K562 (cell line): ENCODE measurements at regions not wholly inside any gene's neighbourhood (a gene's known extent, or its start where the extent isn't known, plus 50 kb on each side); places are given as distances from the start of the nearest gene placed in this dataset.

Source experiments
- ATAC-seq: fragments of 200-7000 bp; cut with Tn5 transposase; 3 replicates; pipeline ENCODE4 v1.9.1; 2020; ENCODE audit warnings: moderate library complexity
- BruUV-seq: library from RNA; stranded (reverse); fragments of 400-500 nt; replicated peaks from 2 replicates; lab custom pipeline; 2021; lab: Mats Ljungman, UMichigan
- CTCF ChIA-PET: fragments of 300-600 bp; formaldehyde crosslinking; extraction: SDS; loops from one replicate; lab custom pipeline; 2021; ENCODE audit warnings: low intra/inter-chr PET ratio; lab: Yijun Ruan, JAX
- POLR2A ChIA-PET: fragments of 300-600, 350-650 bp; sonication (Branson Sonifier 250); formaldehyde crosslinking; extraction: SDS; loops from one replicate; lab custom pipeline; 2021; ENCODE audit warnings: antibody characterized with exemption, inconsistent platforms; lab: Yijun Ruan, JAX
- DNase-seq, 4 experiments: peaks; one replicate each; pipeline versions ENCODE4 v3.0.0 to v3.0.0-alpha.2; 2011 to 2018; ENCODE audit warnings: low spot score in 3 of 4, mixed read lengths in 3 of 4; ENCODE audit errors: extremely low read depth in 1 of 4
- FAIRE-seq: peaks from 2 replicates; lab custom pipeline; 2011; peaks lifted over from hg19 to GRCh38; lab: Jason Lieb, UNC
- H2AFZ ChIP-seq: 2 replicates; pipeline ENCODE4 v1.6.0; 2011; ENCODE audit warnings: low read depth, low read length, control low read depth, inconsistent platforms
- H3K27ac ChIP-seq: fragments of 200-600 bp; 3 replicates; pipeline ENCODE4 v1.8.0; 2011; ENCODE audit warnings: low read depth, mild to moderate bottlenecking, control low read depth, inconsistent platforms, low read length, moderate library complexity, mixed read lengths; ENCODE audit errors: extremely low read depth
- H3K27me3 ChIP-seq, 2 experiments: fragments of 300-600 bp in 1 of 2; 2 replicates in 1 of 2; 3 replicates in 1 of 2; pipeline versions ENCODE4 v1.6.0 to v1.8.0; 2011; ENCODE audit warnings: inconsistent platforms in 2 of 2, low read length in 2 of 2, mild to moderate bottlenecking in 1 of 2, mixed read lengths in 1 of 2, moderate library complexity in 1 of 2; ENCODE audit not compliant: control insufficient read depth in 2 of 2, insufficient read depth in 2 of 2
- H3K36me3 ChIP-seq: fragments of 300-600 bp; 3 replicates; pipeline ENCODE4 v1.8.0; 2011; ENCODE audit warnings: mild to moderate bottlenecking, low read length, inconsistent platforms; ENCODE audit not compliant: control insufficient read depth, insufficient read depth
- H3K4me1 ChIP-seq, 2 experiments: fragments of 200-600 bp in 1 of 2; replicated peaks in 1 of 2; 2 replicates in 1 of 2; 3 replicates in 1 of 2; pipeline versions ENCODE4 v1.5.1 to v1.8.0; 2011; ENCODE audit warnings: inconsistent platforms in 2 of 2, low read length in 2 of 2, mild to moderate bottlenecking in 1 of 2, mixed read lengths in 1 of 2, moderate library complexity in 1 of 2; ENCODE audit not compliant: control insufficient read depth in 2 of 2, insufficient read depth in 2 of 2
- H3K4me2 ChIP-seq: 2 replicates; pipeline ENCODE4 v1.6.1; 2011; ENCODE audit warnings: low read length, control low read depth, inconsistent platforms, mixed read lengths; ENCODE audit not compliant: insufficient read depth
- H3K4me3 ChIP-seq: fragments of 200-600 bp; sonication (generic), shearing (Covaris generic); 2 replicates; pipeline ENCODE4 v1.5.1; 2016; ENCODE audit warnings: control low read depth, inconsistent platforms
- H3K79me2 ChIP-seq: fragments of 200-600 bp; 3 replicates; pipeline ENCODE4 v1.8.0; 2011; ENCODE audit warnings: low read length, inconsistent platforms; ENCODE audit not compliant: control insufficient read depth, insufficient read depth
- H3K9ac ChIP-seq, 2 experiments: 2 replicates each; pipeline versions ENCODE4 v1.6.0 to v1.6.1; 2011; ENCODE audit warnings: low read depth in 2 of 2, low read length in 2 of 2, control low read depth in 1 of 2, inconsistent platforms in 1 of 2, mild to moderate bottlenecking in 1 of 2, mixed read lengths in 1 of 2; ENCODE audit not compliant: insufficient read depth in 1 of 2
- H3K9me1 ChIP-seq: one replicate; pipeline ENCODE4 v1.6.0; 2011; ENCODE audit warnings: inconsistent platforms, mild to moderate bottlenecking, low read length, moderate library complexity; ENCODE audit not compliant: control insufficient read depth, insufficient read depth
- H3K9me3 ChIP-seq: replicated peaks from 2 replicates; pipeline ENCODE4 v1.5.1; 2011; ENCODE audit warnings: low read depth, low read length, inconsistent platforms; ENCODE audit not compliant: control insufficient read depth, insufficient read depth
- H4K20me1 ChIP-seq: replicated peaks from 2 replicates; pipeline ENCODE4 v1.6.1; 2011; ENCODE audit warnings: low read length, inconsistent platforms, mixed read lengths; ENCODE audit not compliant: control insufficient read depth, insufficient read depth
- ELF1 ChIP-seq: fragments of 200-800 bp; sonication (Bioruptor generic); IDR thresholded peaks from 2 replicates; pipeline ENCODE4 v1.6.1; 2016; ENCODE audit warnings: missing genetic modification characterization, missing compliant biosample characterization
- JUND ChIP-seq, 2 experiments: IDR thresholded peaks; 2 replicates in 1 of 2; 3 replicates in 1 of 2; pipeline ENCODE4 v1.6.1; 2011; ENCODE audit warnings: borderline replicate concordance in 2 of 2, low read depth in 2 of 2, low read length in 2 of 2, improper control_type of control experiment in 1 of 2, missing biosample characterization in 1 of 2, missing genetic modification characterization in 1 of 2, missing genetic modification reagents in 1 of 2
- MBD2 ChIP-seq: sonication (generic); IDR thresholded peaks from 2 replicates; pipeline ENCODE4 v1.6.1; 2016; ENCODE audit warnings: low read depth, borderline replicate concordance
- RAD21 ChIP-seq, 2 experiments: fragments of 250-450 bp in 1 of 2; fragments of 450-650 bp in 1 of 2; sonication (Bioruptor Pico) in 1 of 2; formaldehyde crosslinking in 1 of 2; IDR thresholded peaks in 1 of 2; conservative IDR thresholded peaks in 1 of 2; 2 replicates each; pipeline versions ENCODE4 v1.4.0 to v1.8.0; 2020 to 2022; ENCODE audit warnings: mild to moderate bottlenecking in 2 of 2, moderate library complexity in 1 of 2
- WGBS: fragments of 100-300 bp; shearing (Covaris generic); methylation state at CpG from one replicate; pipeline ENCODE4 v1.1.6; 2016; ENCODE audit warnings: low coverage, mixed read lengths; ENCODE audit not compliant: insufficient coverage; ENCODE audit errors: missing lambda C conversion rate; 5-methylcytosine and 5-hydroxymethylcytosine counted together
- in situ Hi-C: fragments of 300-500 bp; cut with MboI; formaldehyde crosslinking; loops from 4 replicates; pipeline ENCODE4 v1.15.0; 2018; ENCODE audit warnings: inconsistent platforms, mixed read lengths
- intact Hi-C: fragments of 100-400 bp; cut with micrococcal nuclease; formaldehyde crosslinking; loops from 2 replicates; pipeline ENCODE4 v1.14.2; 2022
- TF ChIP-seq, protein P1 (sequence below), 3 experiments: IDR thresholded peaks in 2 of 3; conservative IDR thresholded peaks in 1 of 3; 2 replicates each; pipeline ENCODE4 v1.5.1; 2011 to 2012; ENCODE audit warnings: low read length in 3 of 3, mild to moderate bottlenecking in 3 of 3, control low read depth in 2 of 3, improper control_type of control experiment in 1 of 3, inconsistent platforms in 1 of 3, low read depth in 1 of 3, mixed read lengths in 1 of 3, moderate library complexity in 1 of 3; ENCODE audit not compliant: insufficient read depth in 2 of 3

DNA sequence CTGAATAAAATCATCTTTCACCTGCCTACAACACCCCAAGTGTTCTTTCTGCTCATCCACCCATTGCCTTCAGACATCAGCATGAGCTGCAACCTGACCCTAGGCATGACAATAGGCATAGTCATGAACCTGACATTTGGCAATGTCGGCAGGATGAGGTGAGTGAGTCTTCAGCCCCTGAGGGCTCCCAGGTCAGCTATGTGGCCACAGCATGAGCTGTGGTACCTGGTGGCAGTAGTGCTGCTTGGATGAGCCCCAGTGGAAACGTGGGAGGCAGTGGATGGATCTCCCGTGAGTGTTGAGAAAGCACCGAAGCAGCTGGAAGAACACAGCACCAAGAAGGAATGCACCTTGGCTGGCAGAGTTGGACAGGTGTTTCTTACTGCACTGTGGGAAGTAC, 334.8 kb upstream of the FAR2 start:
- H3K27ac ChIP-seq, result no peak overlapping the region
- TF ChIP-seq MBD2, result no peak
- TF ChIP-seq, all 486 proteins: peak for 0
- Histone ChIP-seq H3K9me3 (no peaks in the 10 kb centered on the region), H3K4me2 (no peak overlapping the region), H3K9me1 (no peaks in the 10 kb centered on the region), H3K9ac (no peak overlapping the region), H3K36me3 (no peaks in the 10 kb centered on the region), H3K4me1 (no peaks in the 10 kb centered on the region), H3K27me3 (peaks cover 0 to 9% of the 10 kb centered on the region in 2 experiments; a peak in 2 of 5 replicates), H4K20me1 (no peaks in the 10 kb centered on the region), H3K79me2 (no peaks in the 10 kb centered on the region), H2AFZ (no peak overlapping the region), H3K4me3 (no peak overlapping the region)
- in situ Hi-C loops, result no loop called here
- intact Hi-C loops, result no loop called here
- POLR2A ChIA-PET, result no interaction called here
- ATAC-seq (no peak), FAIRE-seq (no peak), DNase-seq (no peak)
- WGBS, result 2% methylated on average over 4 of the region's 4 CpGs
- BruUV-seq, result no TSS peak
- CTCF ChIA-PET, result no interaction called here

DNA sequence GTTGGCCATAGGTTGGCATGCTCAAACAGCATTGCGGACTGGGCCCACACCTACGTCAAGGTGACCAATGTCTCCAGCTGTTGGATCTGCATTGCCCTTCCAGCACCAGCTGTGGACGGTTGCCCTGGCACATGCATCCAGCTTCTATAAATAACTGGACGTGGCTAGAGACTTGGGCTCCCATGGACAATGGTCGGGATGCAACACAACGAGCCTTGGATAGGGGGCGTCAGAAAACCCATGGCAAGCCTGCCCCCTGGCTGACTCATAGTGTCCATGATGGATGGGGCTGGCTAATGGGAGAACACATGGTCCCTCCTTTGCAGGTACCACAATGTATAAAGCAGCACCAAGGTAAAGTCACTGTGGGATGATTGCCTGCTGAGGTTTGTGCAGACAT, 331.6 kb upstream of the FAR2 start:
- no peak overlapping the region for H3K9ac ChIP-seq
- H3K4me1 ChIP-seq, result no peaks in the 10 kb centered on the region
- no peak overlapping the region for H2AFZ ChIP-seq
- in situ Hi-C loops (no loop called here), intact Hi-C loops (no loop called here)
- H3K4me3 ChIP-seq, result no peak overlapping the region
- no peaks in the 10 kb centered on the region for H3K36me3 ChIP-seq
- FAIRE-seq, result peak; percentile 11
- ATAC-seq, result peak; percentile 74
- DNase-seq, result peak in 3 of 4 experiments; percentile 11 to 27 (median 16)
- CTCF ChIA-PET, result no interaction called here
- no peaks in the 10 kb centered on the region for H3K9me3 ChIP-seq
- POLR2A ChIA-PET, result no interaction called here
- H4K20me1 ChIP-seq, result no peaks in the 10 kb centered on the region
- H3K9me1 ChIP-seq, result no peaks in the 10 kb centered on the region
- BruUV-seq, result no TSS peak
- peaks cover 0 to 9% of the 10 kb centered on the region in 2 experiments; a peak in 2 of 5 replicates for H3K27me3 ChIP-seq
- no peaks in the 10 kb centered on the region for H3K79me2 ChIP-seq
- H3K4me2 ChIP-seq, result no peak overlapping the region
- WGBS, result 1% methylated on average over 7 of the region's 7 CpGs
- H3K27ac ChIP-seq, result no peak overlapping the region
- 0 out of 2 replicates have a peak, but pooled peaks have one; percentile 23 for TF ChIP-seq JUND (IDR thresholded peaks at IDR 0.05; ENCODE audit: borderline replicate concordance, low read depth, low read length)
- TF ChIP-seq JUND (tag; IDR thresholded peaks at IDR 0.05; ENCODE audit: borderline replicate concordance, low read depth, low read length), result no peak; the same call in 2 of the 3 replicates
- no peak for TF ChIP-seq ELF1 (tag)
- TF ChIP-seq, protein P1, sequence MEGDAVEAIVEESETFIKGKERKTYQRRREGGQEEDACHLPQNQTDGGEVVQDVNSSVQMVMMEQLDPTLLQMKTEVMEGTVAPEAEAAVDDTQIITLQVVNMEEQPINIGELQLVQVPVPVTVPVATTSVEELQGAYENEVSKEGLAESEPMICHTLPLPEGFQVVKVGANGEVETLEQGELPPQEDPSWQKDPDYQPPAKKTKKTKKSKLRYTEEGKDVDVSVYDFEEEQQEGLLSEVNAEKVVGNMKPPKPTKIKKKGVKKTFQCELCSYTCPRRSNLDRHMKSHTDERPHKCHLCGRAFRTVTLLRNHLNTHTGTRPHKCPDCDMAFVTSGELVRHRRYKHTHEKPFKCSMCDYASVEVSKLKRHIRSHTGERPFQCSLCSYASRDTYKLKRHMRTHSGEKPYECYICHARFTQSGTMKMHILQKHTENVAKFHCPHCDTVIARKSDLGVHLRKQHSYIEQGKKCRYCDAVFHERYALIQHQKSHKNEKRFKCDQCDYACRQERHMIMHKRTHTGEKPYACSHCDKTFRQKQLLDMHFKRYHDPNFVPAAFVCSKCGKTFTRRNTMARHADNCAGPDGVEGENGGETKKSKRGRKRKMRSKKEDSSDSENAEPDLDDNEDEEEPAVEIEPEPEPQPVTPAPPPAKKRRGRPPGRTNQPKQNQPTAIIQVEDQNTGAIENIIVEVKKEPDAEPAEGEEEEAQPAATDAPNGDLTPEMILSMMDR (IDR thresholded peaks at IDR 0.05 in 2 of 3, conservative IDR thresholded peaks at IDR 0.05 in 1 of 3; ENCODE audit: insufficient read depth in 2 of 3, low read depth in 1 of 3, low read length in 3 of 3), result peak; percentile 50 to 94 (median 64); a peak in 5 of 6 replicates
- TF ChIP-seq RAD21 (CRISPR knock-in tag; conservative IDR thresholded peaks at IDR 0.05 in 1 of 2, IDR thresholded peaks at IDR 0.05 in 1 of 2), result peak in 1 of 2 experiments; percentile 56; a peak in 2 of 4 replicates
